T-cell (primary cell): ENCODE measurements at regions not wholly inside any gene's neighbourhood (a gene's known extent, or its start where the extent isn't known, plus 50 kb on each side); places are given as distances from the start of the nearest gene placed in this dataset.

Experiments used
- ATAC-seq, 4 experiments: fragments of 200-7000 bp in 3 of 4; fragments of 150-1000 bp in 1 of 4; cut with Tn5 transposase; replicated peaks in 1 of 4; 1 replicate in 3 of 4; 2 replicates in 1 of 4; pipeline ENCODE4 v1.10.0; 2021; ENCODE audit warnings: moderate library complexity in 3 of 4, mild to moderate bottlenecking in 2 of 4, moderate number of reproducible peaks in 1 of 4
- CTCF ChIA-PET, 2 donors: fragments of 300-600 bp; sonication (Branson Sonifier 250); formaldehyde crosslinking; loops; one replicate each; lab custom pipeline; 2022; ENCODE audit warnings: antibody characterized with exemption in 2 of 2; lab: Charles Lee
- POLR2A ChIA-PET, 2 donors: fragments of 300-600 bp; sonication (Branson Sonifier 250); formaldehyde crosslinking; loops; one replicate each; lab custom pipeline; 2022; ENCODE audit warnings: antibody characterized with exemption in 2 of 2; lab: Charles Lee
- DNase-seq, 35 experiments: peaks; one replicate each; pipeline versions ENCODE4 v3.0.0 to v3.0.0-alpha.2; 2013 to 2023
- H3K27ac ChIP-seq: one replicate; pipeline ENCODE4 v1.5.1; 2013; ENCODE audit warnings: low read length
- H3K27me3 ChIP-seq, 2 experiments: replicated peaks in 1 of 2; 1 replicate in 1 of 2; 2 replicates in 1 of 2; pipeline versions ENCODE4 v1.6.1 to v1.7.0; 2013; ENCODE audit warnings: low read length in 1 of 2, mixed read lengths in 1 of 2; ENCODE audit not compliant: control insufficient read depth in 2 of 2, insufficient read depth in 2 of 2; ENCODE audit errors: extremely low read depth in 1 of 2
- H3K36me3 ChIP-seq, 2 donors: 1 replicate in 1 of 2; 2 replicates in 1 of 2; pipeline versions ENCODE4 v1.6.1 to v1.7.0; 2013; ENCODE audit warnings: low read length in 1 of 2; ENCODE audit not compliant: control insufficient read depth in 2 of 2, insufficient read depth in 1 of 2; ENCODE audit errors: extremely low read depth in 1 of 2
- H3K4me1 ChIP-seq, 2 experiments: 1 replicate in 1 of 2; 2 replicates in 1 of 2; pipeline versions ENCODE4 v1.6.1 to v1.7.0; 2013; ENCODE audit warnings: low read length in 2 of 2, mixed read lengths in 1 of 2; ENCODE audit not compliant: insufficient read depth in 2 of 2, control insufficient read depth in 1 of 2; ENCODE audit errors: extremely low read depth in 1 of 2
- H3K4me3 ChIP-seq, 2 donors: 1 replicate in 1 of 2; 2 replicates in 1 of 2; pipeline versions ENCODE4 v1.5.1 to v1.7.0; 2013; ENCODE audit warnings: mild to moderate bottlenecking in 2 of 2, low read length in 1 of 2, moderate library complexity in 1 of 2; ENCODE audit not compliant: control insufficient read depth in 1 of 2; ENCODE audit errors: extremely low read depth in 1 of 2
- H3K9me3 ChIP-seq: 2 replicates; pipeline ENCODE4 v1.7.0; 2013
- H3K27ac Mint-ChIP-seq, 2 donors: one replicate each; pipeline ENCODE4 v1.8.0; 2020 to 2021; ENCODE audit warnings: mild to moderate bottlenecking in 2 of 2, mixed read lengths in 2 of 2
- H3K27me3 Mint-ChIP-seq, 2 donors: one replicate each; pipeline ENCODE4 v1.8.0; 2021 to 2022; ENCODE audit warnings: mixed read lengths in 2 of 2
- H3K36me3 Mint-ChIP-seq: one replicate; pipeline ENCODE4 v1.8.0; 2021; ENCODE audit warnings: mixed read lengths
- H3K4me1 Mint-ChIP-seq, 3 donors: one replicate each; pipeline ENCODE4 v1.8.0; 2020 to 2022; ENCODE audit warnings: mixed read lengths in 3 of 3, mild to moderate bottlenecking in 1 of 3
- H3K4me3 Mint-ChIP-seq, 3 donors: one replicate each; pipeline ENCODE4 v1.8.0; 2020 to 2022; ENCODE audit warnings: mild to moderate bottlenecking in 3 of 3, mixed read lengths in 3 of 3, moderate library complexity in 3 of 3
- H3K9me3 Mint-ChIP-seq, 3 donors: one replicate each; pipeline ENCODE4 v1.8.0; 2020 to 2022; ENCODE audit warnings: mixed read lengths in 3 of 3
- WGBS: methylation state at CpG from one replicate; pipeline ENCODE4 v1.1.5; 2013; ENCODE audit warnings: missing lambda C conversion rate; ENCODE audit not compliant: insufficient coverage; 5-methylcytosine and 5-hydroxymethylcytosine counted together

- Histone ChIP-seq H3K27me3 (peaks cover 0 to 21% of the 10 kb centered on the region in 2 experiments), H3K27ac (no peak overlapping the region), H3K36me3 (no peaks in the 10 kb centered on the region), H3K4me3 (no peak overlapping the region), H3K9me3 (no peaks in the 10 kb centered on the region), H3K4me1 (no peaks in the 10 kb centered on the region)
- peaks cover 14 to 42% of the 10 kb centered on the region in 2 donors for H3K27me3 Mint-ChIP-seq
- ChIA-PET POLR2A (no interaction called here), CTCF (no interaction called here)
- H3K36me3 Mint-ChIP-seq: no peaks in the 10 kb centered on the region
- no peaks in the 10 kb centered on the region for H3K4me1 Mint-ChIP-seq
- DNase-seq: no peak
- H3K4me3 Mint-ChIP-seq: no peak overlapping the region
- H3K9me3 Mint-ChIP-seq: peaks cover 0 to 16% (median 11%) of the 10 kb centered on the region in 3 donors
- no peak overlapping the region for H3K27ac Mint-ChIP-seq
- 61% methylated on average over 4 of the region's 5 CpGs for WGBS
- no peak for ATAC-seq
Measured at GRCh38 chr5:171610686-171611085, 174.9 kb upstream of the SMIM23 start.

- Mint-ChIP-seq H3K9me3 (peaks cover 0 to 4% (median 0%) of the 10 kb centered on the region in 3 donors), H3K27me3 (peaks cover 9 to 31% of the 10 kb centered on the region in 2 donors), H3K4me3 (no peak overlapping the region), H3K36me3 (no peaks in the 10 kb centered on the region), H3K27ac (no peak overlapping the region), H3K4me1 (no peaks in the 10 kb centered on the region)
- 75% methylated on average over 5 of the region's 5 CpGs for WGBS
- DNase-seq (no peak), ATAC-seq (no peak)
- ChIA-PET CTCF (no interaction called here), POLR2A (no interaction called here)
- Histone ChIP-seq H3K36me3 (no peaks in the 10 kb centered on the region), H3K27ac (no peak overlapping the region), H3K27me3 (peaks cover 0 to 26% of the 10 kb centered on the region in 2 experiments), H3K9me3 (no peaks in the 10 kb centered on the region), H3K4me3 (no peak overlapping the region), H3K4me1 (no peaks in the 10 kb centered on the region)
Measured at GRCh38 chr5:171612749-171613148, 172.9 kb upstream of the SMIM23 start.

- no peak for ATAC-seq
- Mint-ChIP-seq H3K27me3 (peaks cover 0 to 20% of the 10 kb centered on the region in 2 donors), H3K27ac (no peak overlapping the region), H3K4me3 (no peak overlapping the region), H3K9me3 (no peaks in the 10 kb centered on the region), H3K36me3 (no peaks in the 10 kb centered on the region), H3K4me1 (no peaks in the 10 kb centered on the region)
- no peak for DNase-seq
- no CpG with 5 or more reads among the region's 5 CpGs for WGBS
- Histone ChIP-seq H3K9me3 (no peaks in the 10 kb centered on the region), H3K27me3 (peaks cover 0 to 31% of the 10 kb centered on the region in 2 experiments), H3K4me3 (no peak overlapping the region), H3K36me3 (no peaks in the 10 kb centered on the region), H3K27ac (no peak overlapping the region), H3K4me1 (no peaks in the 10 kb centered on the region)
- CTCF ChIA-PET: no interaction called here
- POLR2A ChIA-PET: no interaction called here
Measured at GRCh38 chr5:171614511-171614910, 171.1 kb upstream of the SMIM23 start.

DNA sequence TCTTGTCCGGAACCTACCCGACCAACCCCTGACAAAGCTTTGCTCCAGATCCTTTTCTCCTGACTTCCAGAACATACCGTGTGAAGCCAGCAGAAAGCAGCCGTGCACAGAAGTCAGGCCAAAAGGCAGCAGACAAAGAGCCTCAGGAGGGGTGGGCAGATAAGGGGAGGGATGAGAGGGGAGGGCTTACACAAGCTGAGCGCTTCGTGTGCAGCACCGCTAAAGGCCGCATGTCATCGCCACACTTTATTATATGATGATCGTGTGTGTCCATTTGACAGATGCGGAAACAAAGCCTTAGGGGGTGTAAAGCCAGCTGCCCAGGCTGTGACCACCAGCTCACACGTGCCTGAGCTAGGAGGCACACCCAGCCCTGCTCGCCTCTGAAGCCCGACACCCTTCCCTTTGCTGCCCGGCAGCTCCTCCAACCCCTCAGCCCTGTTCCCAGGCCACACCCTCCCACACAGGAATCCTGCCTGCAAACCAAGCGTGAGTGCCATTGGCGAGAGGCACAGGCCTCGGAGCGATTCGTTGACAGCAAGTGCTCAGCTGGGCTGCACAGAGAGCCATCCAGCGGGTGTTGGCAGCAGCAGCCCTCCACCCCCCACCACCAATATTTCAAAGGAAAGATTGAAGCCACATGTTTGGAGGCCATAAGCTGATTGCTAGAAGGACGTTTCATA is 170.5 kb upstream of the SMIM23 start:
- Mint-ChIP-seq H3K4me3 (no peak overlapping the region), H3K36me3 (no peaks in the 10 kb centered on the region), H3K4me1 (no peaks in the 10 kb centered on the region), H3K27ac (no peak overlapping the region), H3K9me3 (no peaks in the 10 kb centered on the region), H3K27me3 (peaks cover 0 to 18% of the 10 kb centered on the region in 2 donors)
- ChIA-PET CTCF (interaction anchor here in 1 of 2 donors (0.6 kb wide), 1 partner anchor 552 kb away, joined by 3 read pairs; no protein-coding TSS in a partner anchor), POLR2A (no interaction called here)
- no peaks in the 10 kb centered on the region for H3K9me3 ChIP-seq
- H3K36me3 ChIP-seq: no peaks in the 10 kb centered on the region
- WGBS: 83% methylated on average over 14 of the region's 22 CpGs
- no peak for ATAC-seq
- no peak for DNase-seq
- H3K4me3 ChIP-seq: no peak overlapping the region
- H3K27ac ChIP-seq: no peak overlapping the region
- H3K27me3 ChIP-seq: peaks cover 0 to 29% of the 10 kb centered on the region in 2 experiments
- H3K4me1 ChIP-seq: no peaks in the 10 kb centered on the region

GRCh38 chr5:171615705-171616640 is 169.6 kb upstream of the SMIM23 start:
- H3K36me3 Mint-ChIP-seq: no peaks in the 10 kb centered on the region
- ATAC-seq (no peak), DNase-seq (no peak)
- H3K27ac Mint-ChIP-seq: no peak overlapping the region
- no peaks in the 10 kb centered on the region for H3K36me3 ChIP-seq
- no peaks in the 10 kb centered on the region for H3K9me3 ChIP-seq
- 60% methylated on average over 7 of the region's 22 CpGs for WGBS
- H3K27me3 ChIP-seq: peaks cover 0 to 29% of the 10 kb centered on the region in 2 experiments
- no peak overlapping the region for H3K27ac ChIP-seq
- H3K4me1 Mint-ChIP-seq: no peaks in the 10 kb centered on the region
- CTCF ChIA-PET: interaction anchor here in 1 of 2 donors (0.6 kb wide), 1 partner anchor 551 kb away, joined by 3 read pairs; no protein-coding TSS in a partner anchor
- POLR2A ChIA-PET: no interaction called here
- no peaks in the 10 kb centered on the region for H3K9me3 Mint-ChIP-seq
- no peaks in the 10 kb centered on the region for H3K4me1 ChIP-seq
- peaks cover 0 to 15% of the 10 kb centered on the region in 2 donors for H3K27me3 Mint-ChIP-seq
- H3K4me3 Mint-ChIP-seq: no peak overlapping the region
- no peak overlapping the region for H3K4me3 ChIP-seq

DNA sequence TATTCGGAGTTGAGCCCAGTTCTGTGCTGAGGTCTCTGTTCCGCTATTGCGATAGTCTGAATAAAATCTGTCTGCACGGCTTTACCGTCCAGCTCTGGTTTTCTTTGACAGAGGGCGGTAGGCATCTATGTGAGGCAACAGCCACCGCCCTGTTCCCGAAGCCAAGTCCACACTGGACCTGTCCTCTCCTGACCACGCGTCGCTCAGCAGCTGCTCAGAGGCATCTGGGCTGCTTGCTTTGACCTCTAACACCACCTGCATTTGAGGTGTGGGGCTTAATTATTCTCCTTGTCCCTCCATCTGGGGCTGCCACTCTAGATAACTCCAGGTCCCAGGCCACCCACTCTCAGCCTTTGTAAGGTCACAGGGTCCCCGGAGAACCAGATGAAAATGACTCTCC is 168.4 kb upstream of the SMIM23 start:
- 96% methylated on average over 9 of the region's 12 CpGs for WGBS
- H3K9me3 ChIP-seq: no peaks in the 10 kb centered on the region
- ChIA-PET CTCF (interaction anchor here in 1 of 2 donors (0.7 kb wide), 1 partner anchor 704 kb away, joined by 3 read pairs; no protein-coding TSS in a partner anchor), POLR2A (no interaction called here)
- H3K27ac ChIP-seq: no peak overlapping the region
- no peaks in the 10 kb centered on the region for H3K4me1 Mint-ChIP-seq
- no peak overlapping the region for H3K4me3 Mint-ChIP-seq
- H3K36me3 ChIP-seq: no peaks in the 10 kb centered on the region
- H3K4me1 ChIP-seq: no peaks in the 10 kb centered on the region
- H3K27ac Mint-ChIP-seq: no peak overlapping the region
- ATAC-seq (no peak), DNase-seq (no peak)
- H3K27me3 ChIP-seq: peaks cover 0 to 28% of the 10 kb centered on the region in 2 experiments
- H3K9me3 Mint-ChIP-seq: no peaks in the 10 kb centered on the region
- H3K4me3 ChIP-seq: no peak overlapping the region
- H3K36me3 Mint-ChIP-seq: no peaks in the 10 kb centered on the region
- H3K27me3 Mint-ChIP-seq: peaks cover 0 to 8% of the 10 kb centered on the region in 2 donors
